NOMO-1 treated with dmso at 0.1 percent for 144 hours (cell line): ENCODE measurements at regions not wholly inside any gene's neighbourhood (a gene's known extent, or its start where the extent isn't known, plus 50 kb on each side); places are given as distances from the start of the nearest gene placed in this dataset.
"Not testable (repeated sequence)": the region's sequence is repeated elsewhere in the genome, so short reads cannot be mapped to it uniquely, and the experiment has no call there.

Source experiments
- DNase-seq: peaks from one replicate; lab custom pipeline; 2025; ENCODE audit not compliant: unreplicated experiment; lab: John Stamatoyannopoulos, UW

DNA sequence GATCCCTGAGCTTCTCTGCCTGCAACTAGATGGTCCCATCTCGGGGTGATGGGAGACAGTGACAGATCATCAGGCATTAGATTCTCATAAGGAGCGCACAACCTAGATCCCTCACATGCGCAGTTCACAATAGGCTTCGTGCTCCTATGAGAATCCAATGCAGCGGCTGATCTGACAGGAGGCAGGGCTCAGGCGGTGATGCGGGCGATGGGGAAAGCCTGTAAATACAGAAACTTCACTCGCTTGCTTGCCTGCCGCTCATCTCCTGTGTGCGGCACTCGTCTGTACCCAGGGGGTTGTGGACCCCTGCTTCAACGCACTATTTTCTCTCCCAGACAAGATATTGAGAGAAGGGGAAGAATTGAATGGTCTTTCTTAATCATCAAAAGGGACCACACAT lies 473.9 kb downstream of the ZNF536 start:
- DNase-seq: no peak

DNA sequence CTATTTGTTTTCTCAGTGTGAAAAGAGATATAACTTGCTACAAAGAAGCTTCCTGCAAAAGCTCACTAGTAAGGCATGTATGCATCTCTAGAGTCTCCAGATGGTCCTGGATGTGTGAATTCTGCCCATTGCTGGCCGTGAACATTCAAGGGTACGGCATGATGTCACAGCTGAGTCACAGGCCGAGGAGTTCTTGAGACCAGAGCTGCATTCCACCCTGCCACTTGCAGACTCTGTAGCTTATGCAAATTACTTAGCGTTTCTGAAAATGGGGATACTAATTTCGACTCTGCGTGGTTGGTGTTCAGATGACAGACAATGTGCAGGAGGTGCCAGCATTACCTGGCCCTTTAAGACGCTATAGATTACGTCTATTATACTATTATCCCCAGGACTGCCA lies 470.7 kb downstream of the ZNF536 start:
- no peak for DNase-seq

DNA sequence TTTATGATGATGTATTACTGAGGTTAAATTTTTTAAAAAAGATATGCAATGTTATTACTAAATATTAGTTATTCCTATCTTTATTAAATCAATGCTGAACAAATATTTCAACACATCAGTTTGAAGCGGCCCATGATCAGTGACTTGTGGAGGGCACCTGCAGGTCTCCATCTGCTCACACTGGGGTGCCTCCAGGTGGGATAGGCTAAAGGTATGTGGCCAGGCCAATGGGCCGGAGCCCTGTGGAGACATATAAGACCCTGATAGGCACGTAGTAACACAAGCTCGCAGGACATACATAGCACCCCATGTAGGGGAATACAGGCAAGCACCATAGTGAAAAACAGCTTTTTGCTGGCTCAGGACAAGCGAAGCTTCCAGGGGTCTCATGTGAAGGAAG lies 469.8 kb downstream of the ZNF536 start:
- DNase-seq: no peak

DNA sequence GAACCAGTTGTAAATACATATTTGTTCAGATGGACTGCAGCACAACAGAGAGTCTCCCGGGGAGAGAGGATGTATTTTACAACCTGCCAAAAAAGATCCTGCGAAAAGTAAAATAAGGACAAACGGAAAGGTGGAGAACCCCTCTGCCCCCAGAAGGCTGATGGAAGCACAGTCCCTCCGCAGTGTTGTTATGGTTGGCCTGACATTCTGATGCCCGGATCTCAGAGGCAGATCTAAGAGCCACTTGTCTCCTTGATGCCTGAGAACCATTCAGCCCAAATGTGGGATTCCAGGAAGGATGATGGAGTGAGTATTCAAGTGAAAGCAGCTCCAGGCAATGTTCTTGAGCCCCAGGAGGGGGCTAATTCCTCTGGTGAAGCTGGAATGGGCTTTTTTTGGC lies 458.7 kb downstream of the ZNF536 start:
- no peak for DNase-seq

DNA sequence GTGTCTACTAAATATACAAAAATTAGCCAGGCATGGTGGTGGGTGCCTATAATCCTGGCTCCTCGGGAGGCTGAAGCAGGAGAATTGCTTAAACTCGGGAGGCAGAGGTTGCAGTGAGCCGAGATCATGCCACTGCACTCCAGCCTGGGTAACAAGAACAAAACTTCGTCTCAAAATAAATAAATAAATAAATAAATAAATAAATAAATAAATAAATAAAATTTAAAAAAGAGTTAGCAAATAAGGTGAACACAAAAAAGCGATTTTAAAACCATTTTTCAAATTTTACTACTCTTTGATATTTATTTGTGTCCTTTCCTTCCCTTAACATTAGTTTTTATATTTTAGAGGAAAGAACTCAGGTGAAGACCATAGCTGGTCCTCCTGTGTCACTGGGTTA lies 453.3 kb downstream of the ZNF536 start:
- not testable (repeated sequence) for DNase-seq

DNA sequence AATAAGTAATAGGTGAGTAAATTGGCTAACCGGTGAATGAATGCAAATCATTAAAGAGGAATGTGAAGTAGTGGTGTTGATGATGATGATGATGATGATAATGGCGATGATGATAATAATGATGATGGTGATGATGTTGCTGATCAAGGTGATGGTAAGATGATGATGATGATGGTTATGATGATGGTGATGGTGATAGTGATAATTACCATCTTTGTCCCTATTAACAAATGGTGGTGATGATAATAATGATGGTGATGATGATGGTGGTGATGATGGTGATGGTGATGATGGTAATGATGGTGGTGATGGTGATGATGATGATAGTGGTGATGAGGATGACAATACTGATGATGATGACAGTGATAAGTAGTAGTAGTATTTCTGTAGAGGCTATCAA lies 452.6 kb downstream of the ZNF536 start:
- DNase-seq: no peak

DNA sequence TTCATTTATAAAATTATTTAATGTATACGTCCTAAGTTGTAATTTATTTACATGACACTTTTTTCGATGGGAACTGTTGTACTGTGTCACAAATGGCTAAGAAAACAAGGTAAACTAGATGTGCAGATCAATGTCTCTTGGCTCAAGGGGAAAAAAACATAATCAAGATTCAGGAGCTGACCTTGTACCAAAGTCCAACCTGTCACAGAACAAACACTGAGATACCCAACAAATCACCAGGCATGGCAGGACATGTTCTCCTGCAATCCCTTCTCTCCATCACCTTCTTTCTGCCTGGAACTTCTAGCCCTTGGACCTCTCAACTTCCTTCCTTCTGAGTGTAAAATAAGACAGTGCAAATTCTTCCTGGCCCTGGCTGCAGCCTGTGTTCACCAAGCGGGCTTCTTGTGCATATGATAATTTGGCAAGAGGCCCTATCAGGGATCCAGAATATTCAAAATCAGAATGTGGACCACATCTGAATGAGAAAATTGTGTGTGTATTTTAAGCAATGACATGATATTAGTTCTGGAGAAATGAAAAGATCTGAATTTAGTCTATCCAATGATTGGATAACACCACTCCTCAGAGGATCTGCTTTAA lies 445.9 kb downstream of the ZNF536 start:
- no peak for DNase-seq

DNA sequence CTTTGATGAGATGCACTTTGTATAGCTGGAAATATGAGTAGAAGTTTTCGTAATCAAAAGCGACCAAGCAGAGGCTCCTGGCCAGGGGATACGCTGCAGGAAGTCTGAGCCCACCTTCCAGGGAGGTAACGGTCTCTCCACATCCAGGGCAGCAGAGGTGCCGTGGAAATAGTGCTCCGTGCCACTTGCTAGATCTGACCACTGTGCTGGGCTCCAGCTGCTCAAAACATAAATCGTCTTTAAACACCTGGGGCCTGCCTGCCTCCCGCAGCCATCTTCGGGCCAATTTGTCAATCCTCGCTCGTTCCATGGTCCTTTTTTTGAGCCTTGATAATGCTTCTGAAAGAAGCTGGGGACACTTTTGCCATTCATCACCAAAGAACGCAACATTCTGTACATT lies 445.0 kb downstream of the ZNF536 start:
- no peak for DNase-seq

DNA sequence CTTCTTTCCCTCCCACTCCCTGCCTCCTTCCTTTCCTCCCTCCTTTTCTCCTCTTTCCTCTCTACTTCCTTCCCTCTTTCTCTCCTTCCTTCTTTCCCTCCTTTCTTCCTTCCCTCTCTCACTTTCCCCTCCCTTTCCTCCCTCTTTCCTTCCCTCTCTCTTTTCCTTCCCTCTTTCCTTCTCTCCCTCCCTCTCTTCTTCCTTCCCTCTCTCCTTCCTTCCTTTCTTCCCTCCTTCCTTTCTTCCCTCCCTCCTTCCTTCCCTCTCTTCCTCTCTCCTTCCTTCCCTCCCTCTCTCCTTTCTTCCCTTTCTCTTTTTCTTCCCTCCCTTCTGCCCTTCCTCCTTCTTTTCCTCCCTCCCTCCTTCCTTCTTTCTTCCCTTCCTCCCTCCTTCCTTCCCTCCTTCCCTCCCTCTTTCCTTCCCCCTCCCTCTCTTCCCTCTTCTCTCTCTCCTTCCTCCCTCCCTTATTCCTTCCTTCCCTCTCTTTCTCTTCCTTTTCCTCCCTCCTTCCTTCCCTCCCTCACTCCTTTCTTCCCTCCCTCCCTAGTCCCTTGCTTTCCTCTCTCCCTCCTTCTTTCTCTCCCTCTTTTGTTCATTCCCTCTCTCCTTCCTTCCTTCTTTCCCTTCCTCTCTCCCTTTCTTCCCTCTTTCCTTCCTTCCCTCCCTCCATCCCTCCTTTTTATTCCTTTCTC lies 443.9 kb downstream of the ZNF536 start:
- no peak for DNase-seq

DNA sequence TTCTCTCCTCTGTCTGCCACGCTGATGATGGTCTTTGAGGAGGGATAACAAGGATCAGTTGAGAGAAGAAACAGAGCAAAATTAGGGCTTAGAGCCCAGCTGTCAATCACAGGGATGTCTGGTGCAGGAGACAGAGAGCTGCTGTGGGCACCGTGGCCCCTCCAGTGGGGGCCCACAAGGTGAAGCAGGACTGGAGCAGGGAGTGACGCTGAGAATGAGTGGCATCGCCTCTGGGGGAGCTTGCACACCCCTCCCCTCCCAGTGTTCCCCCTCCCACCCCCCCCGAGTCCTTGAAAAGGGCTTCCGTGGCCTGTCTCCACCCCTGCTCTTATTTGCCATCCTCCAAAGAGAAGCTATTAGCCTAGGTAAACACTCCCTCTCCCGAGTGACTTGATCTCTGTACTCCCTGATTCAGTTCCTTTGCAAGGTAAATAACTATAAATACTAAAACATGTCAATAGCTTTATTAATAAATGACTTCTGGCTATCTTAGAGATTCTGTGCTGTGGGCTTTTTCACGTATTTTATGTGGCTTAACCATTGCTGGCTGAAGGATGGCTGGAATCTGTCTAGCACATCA lies 440.0 kb downstream of the ZNF536 start:
- no peak for DNase-seq

DNA sequence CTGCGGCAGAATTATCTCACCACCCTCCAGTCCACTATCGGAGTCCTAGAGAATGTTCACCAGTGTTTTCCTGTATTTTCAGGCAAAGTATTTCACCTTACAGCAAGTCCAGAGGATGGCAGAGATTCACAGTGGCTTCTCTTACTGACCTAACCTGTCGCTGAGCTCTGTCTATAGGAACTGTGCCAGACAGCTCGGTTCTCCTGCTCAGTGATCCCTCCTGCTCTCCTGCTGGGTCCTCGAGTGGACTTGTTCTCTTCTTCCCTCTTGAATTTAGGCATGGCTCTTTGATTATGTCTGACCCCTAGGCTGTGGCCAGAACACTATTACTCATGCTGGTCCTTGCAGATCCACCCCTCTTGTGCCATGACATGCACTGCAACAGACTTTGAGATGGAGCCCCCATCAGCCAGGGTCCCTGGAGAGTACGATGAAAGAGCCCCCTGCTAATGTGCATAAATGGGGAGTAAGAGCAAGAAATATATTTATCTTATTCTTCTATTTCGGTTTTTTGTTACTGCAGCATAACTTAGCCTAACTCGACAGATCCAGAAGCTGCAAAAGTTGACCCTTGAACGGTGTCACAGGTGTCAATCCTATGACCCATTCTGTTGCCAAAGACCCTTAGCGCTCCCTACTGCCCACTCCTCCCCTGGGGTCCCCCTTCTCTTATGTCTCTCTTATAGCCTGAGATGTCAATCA lies 439.4 kb downstream of the ZNF536 start:
- DNase-seq: no peak

DNA sequence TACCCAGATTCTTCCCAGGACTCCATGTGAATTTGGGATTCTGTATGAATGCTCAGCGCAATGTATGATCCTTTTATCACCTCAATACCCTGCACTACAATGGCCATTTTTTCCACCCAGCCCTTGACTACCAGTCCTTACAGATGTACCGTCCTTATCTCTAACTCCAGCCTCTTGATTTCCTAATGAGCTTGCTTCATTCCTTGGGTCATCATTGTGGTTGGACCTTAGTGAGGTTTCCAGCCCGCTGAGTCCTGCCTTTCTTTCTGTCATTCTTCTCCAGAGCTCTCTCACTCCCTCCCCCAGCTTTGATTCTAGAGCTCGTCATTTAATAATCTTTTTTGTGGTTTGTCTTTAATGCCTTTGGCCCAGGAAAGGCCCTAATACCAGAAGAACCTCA lies 438.5 kb downstream of the ZNF536 start:
- DNase-seq: no peak

DNA sequence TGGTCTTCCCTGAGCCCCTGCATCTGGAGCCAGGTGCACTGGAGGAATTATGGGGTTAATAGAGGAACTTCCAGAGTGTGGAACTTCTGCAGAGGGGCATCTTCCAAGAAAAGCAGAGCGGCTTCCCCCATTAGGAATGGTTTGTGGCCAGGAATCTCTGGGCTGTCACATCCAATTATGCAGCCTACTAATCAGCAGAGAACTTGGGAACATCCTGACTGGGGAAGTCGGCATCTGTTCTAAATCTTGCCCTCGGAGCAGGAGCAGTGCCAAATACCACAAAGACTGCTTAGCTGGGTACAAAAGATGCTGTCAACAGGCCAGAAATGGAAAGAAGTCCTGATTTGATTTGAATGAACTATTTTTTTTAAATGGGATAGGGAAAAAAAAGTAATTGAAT lies 435.1 kb downstream of the ZNF536 start:
- no peak for DNase-seq

DNA sequence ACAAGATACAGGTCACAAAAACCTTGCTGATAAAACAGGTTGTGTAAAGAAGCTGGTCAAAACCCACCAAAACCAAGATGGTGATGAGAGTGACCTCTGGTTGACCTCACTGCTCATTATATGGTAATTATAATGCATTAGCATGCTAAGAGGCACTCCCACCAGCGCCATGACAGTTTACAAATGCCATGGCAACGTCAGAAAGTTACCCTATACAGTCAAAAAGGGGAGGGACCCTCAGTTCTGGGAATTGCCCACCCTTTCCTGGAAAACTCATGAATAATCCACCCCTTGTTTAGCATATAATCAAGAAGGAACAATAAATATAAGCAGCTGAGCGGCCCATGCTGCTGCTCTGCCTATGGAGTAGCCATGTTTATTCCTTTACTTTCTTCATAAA lies 434.1 kb downstream of the ZNF536 start:
- DNase-seq: no peak

DNA sequence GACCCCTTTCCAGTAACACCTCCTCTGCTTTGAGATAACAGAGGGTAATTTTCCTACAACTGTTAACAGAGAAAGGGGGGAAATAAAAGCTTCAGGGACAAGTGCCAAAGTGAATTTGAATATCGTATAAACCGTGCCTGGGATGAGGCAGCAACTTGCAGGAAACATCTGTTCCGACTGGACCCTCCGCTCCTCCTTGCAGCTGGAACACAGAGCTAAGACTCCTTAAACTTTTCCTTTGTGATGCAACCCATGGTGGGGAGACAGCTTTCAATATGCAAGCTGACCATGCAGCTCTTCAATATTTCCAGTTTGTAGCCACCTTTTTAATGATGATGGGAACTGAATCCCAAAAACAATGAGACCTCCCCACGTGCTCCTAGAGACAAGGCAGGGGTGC lies 432.6 kb downstream of the ZNF536 start:
- no peak for DNase-seq

DNA sequence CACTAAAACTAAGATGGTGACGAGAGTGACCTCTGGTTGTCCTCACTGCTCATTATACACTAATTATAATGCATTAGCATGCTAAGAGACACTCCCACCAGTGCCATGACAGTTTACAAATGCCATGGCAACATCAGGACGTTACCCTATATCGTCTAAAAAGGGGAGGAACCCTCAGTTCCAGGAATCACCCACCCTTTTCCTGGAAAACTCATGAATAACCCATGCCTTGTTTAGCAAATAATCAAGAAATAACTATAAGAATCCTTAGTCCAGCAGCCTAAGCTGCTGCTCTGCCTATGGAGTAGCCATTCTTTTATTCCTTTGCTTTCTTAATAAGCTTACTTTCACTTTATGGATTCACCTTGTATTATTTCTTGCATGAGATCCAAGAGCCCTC lies 432.1 kb downstream of the ZNF536 start:
- DNase-seq: not testable (repeated sequence)

DNA sequence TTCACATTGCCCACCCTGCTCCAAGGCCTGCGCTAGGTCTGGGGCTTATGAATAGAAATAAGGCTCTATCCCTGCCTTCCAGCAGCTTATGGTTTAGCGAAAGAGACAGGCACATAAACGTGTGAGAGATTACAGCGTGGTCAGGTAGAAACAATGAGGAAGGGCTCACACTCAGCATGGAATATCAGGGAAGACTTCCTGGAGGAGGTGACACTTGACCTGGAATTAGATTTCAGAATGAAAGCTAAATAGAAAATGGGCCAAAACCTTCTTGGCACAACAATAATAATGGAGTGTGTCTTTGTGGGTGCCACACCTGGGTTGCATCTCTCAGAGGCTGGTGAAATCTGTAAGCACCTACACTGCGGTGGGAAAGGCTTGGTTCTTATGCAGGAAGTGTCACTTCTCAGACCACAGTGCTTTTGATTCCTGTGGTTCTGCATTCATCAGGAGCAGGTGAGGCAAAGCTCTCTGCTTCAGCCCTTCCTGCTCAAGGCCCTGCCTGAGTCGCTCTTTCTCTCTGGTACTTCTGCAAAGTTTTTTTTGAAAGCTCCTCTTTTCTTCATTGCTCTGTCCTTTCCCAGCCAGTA lies 430.3 kb downstream of the ZNF536 start:
- DNase-seq: no peak

DNA sequence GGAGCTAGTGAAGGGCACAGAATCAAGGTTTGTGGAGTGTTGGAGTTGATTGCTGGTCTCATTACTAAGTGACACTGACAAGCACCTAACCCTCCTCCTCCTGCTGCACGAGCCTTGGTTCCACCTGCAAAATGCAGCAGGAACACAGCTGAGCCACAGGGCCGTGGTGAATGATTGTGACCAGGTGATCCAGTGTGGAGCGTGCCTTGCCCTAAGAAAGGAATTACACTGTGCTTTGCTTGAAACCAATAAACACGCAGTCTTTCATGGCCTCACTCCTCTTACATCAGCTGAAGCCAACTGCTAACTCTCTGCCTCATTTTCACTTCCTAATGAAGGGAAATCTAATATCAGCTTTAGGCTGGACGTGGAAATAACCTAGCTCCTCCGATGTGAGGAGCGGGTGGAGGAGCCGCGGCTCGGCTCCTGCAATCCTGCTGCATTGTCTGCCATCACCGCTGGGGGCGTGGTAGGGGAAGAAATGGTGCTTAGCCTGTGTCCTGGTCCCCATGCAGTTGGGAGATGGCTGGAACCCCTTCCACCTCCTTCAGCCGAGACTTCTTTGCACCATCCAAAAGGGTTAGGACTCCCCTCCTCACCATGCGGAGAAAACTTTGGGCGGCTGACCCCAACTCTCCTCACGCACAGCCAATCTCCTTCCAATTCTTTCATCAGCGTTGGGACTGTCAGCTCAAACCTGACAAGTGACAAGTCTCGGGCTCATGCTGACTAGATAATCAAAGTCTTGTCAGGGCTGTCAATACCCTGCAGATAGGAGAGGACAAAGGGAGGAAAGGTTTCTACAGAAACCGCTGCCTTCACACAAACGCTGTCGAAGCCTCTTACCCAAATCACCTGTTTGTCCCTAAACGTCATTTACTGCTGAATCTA lies 427.9 kb downstream of the ZNF536 start:
- DNase-seq: no peak

DNA sequence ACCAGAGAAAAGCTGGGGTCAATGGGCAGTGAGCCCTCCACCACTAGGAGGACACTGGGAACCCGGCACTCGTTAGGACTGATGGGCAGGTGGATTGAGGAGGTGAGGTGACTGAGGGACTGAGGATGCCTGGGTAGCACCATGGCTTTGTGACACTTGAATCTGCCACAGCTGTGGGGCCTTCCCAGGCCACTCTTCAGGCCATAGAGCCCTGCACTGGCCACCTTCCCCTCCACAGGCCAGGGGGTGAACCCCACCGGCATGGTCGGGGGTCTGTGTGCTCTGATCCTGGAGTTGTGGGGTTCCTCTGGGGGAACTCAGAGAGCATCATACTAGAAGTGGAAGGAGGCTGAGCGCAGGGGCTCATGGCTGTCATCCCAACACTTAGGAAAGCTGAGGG lies 423.5 kb downstream of the ZNF536 start:
- DNase-seq: no peak

DNA sequence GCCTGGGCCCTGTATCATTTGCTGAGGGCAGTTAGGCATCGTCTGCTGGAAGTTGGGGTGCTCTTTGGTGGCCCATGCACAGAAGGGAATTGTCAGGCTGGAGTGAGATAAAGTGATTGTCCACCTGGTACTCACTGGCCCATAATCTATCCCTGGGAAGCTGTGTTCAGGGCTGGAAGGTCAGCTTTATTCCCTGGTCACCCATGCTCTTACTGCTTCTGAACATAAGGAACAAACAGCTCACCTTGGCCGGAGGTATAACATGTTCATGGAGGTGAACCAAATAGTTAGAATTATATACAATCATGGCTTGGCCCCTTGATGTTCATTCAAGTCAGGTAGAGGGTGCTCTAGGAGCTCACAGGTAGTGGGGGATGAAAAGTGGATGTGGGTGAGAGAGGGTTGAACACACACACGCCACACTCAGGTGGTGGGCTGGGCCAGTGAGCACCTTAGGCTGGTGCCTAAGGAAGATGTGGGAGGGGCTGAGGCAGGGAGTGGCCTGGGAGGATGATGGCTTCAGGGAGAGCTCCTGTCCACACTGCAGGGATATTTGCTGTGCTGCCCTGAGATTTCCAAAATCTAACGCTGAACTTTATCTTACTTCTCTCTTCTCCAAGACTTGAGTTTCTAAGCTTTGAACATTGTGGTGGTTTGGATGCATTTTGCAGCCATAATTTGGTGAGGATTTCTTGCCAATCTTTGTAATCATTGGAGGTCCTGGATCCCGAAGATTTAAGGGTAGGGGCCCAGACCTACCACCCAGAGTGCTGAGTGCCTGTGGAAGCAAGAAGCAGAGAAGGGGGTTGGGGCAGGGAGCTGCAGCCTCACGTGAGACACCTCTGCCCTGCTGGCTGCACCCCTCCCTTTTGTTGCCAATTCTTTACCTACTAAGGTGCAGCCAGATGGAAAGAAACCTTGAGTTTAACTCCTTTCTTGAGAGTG lies 420.6 kb downstream of the ZNF536 start:
- no peak for DNase-seq
